Type B pancreatic cell (in vitro differentiated cells): ENCODE measurements at regions not wholly inside any gene's neighbourhood (a gene's known extent, or its start where the extent isn't known, plus 50 kb on each side); places are given as distances from the start of the nearest gene placed in this dataset.

Source experiments
- DNase-seq: peaks from one replicate; pipeline ENCODE4 v3.0.0; 2021; ENCODE audit warnings: mixed read lengths; ENCODE audit not compliant: unreplicated experiment; ENCODE audit errors: extremely low spot score
- H3K27ac Mint-ChIP-seq: 2 replicates; pipeline ENCODE4 v1.8.0; 2021; ENCODE audit warnings: mild to moderate bottlenecking, mixed read lengths
- H3K27me3 Mint-ChIP-seq: 2 replicates; pipeline ENCODE4 v1.8.0; 2021; ENCODE audit warnings: mixed read lengths
- H3K36me3 Mint-ChIP-seq: 2 replicates; pipeline ENCODE4 v1.8.0; 2021; ENCODE audit warnings: mixed read lengths
- H3K4me1 Mint-ChIP-seq: one replicate; pipeline ENCODE4 v1.8.0; 2021; ENCODE audit warnings: mixed read lengths; ENCODE audit not compliant: unreplicated experiment
- H3K4me3 Mint-ChIP-seq: 2 replicates; pipeline ENCODE4 v1.8.0; 2021; ENCODE audit warnings: mild to moderate bottlenecking, mixed read lengths
- H3K9me3 Mint-ChIP-seq: 2 replicates; pipeline ENCODE4 v1.8.0; 2021; ENCODE audit warnings: mixed read lengths
- CTCF ChIP-seq: fragments of 200-600 bp; sonication (generic); conservative IDR thresholded peaks from 2 replicates; pipeline ENCODE4 v1.5.0; 2021; ENCODE audit warnings: antibody characterized with exemption, mild to moderate bottlenecking

GRCh38 chr3:68458581-68458980 lies 473.8 kb downstream of the TAFA4 start:
- no peak for DNase-seq
- H3K9me3 Mint-ChIP-seq, result peaks cover 8% of the 10 kb centered on the region
- no peak for TF ChIP-seq CTCF
- no peaks in the 10 kb centered on the region for H3K36me3 Mint-ChIP-seq
- H3K27ac Mint-ChIP-seq, result no peak overlapping the region
- no peaks in the 10 kb centered on the region for H3K4me1 Mint-ChIP-seq
- no peak overlapping the region for H3K4me3 Mint-ChIP-seq
- H3K27me3 Mint-ChIP-seq, result peaks cover 2% of the 10 kb centered on the region

GRCh38 chr3:68448510-68449383 lies 483.6 kb downstream of the TAFA4 start:
- H3K27me3 Mint-ChIP-seq, result no peaks in the 10 kb centered on the region
- no peak for TF ChIP-seq CTCF
- peaks cover 4% of the 10 kb centered on the region for H3K4me1 Mint-ChIP-seq
- H3K4me3 Mint-ChIP-seq, result no peak overlapping the region
- H3K9me3 Mint-ChIP-seq, result no peaks in the 10 kb centered on the region
- DNase-seq, result no peak
- no peak overlapping the region for H3K27ac Mint-ChIP-seq
- H3K36me3 Mint-ChIP-seq, result no peaks in the 10 kb centered on the region

GRCh38 chr3:68447885-68448284 lies 484.5 kb downstream of the TAFA4 start:
- Mint-ChIP-seq H3K27ac (no peak overlapping the region), H3K4me3 (no peak overlapping the region)

GRCh38 chr3:68441054-68441453 lies 491.3 kb downstream of the TAFA4 start:
- DNase-seq, result no peak
- H3K27me3 Mint-ChIP-seq, result no peaks in the 10 kb centered on the region
- H3K4me1 Mint-ChIP-seq, result no peaks in the 10 kb centered on the region
- H3K36me3 Mint-ChIP-seq, result no peaks in the 10 kb centered on the region
- H3K9me3 Mint-ChIP-seq, result no peaks in the 10 kb centered on the region
- H3K4me3 Mint-ChIP-seq, result no peak overlapping the region
- no peak overlapping the region for H3K27ac Mint-ChIP-seq
- TF ChIP-seq CTCF, result no peak

More at GRCh38 chr3:68447885-68448284, 484.5 kb downstream of the TAFA4 start:
- Mint-ChIP-seq H3K4me1 (peaks cover 4% of the 10 kb centered on the region), H3K9me3 (no peaks in the 10 kb centered on the region), H3K36me3 (no peaks in the 10 kb centered on the region), H3K27me3 (no peaks in the 10 kb centered on the region)
- DNase-seq, result no peak
- no peak for TF ChIP-seq CTCF

- no peaks in the 10 kb centered on the region for H3K4me1 Mint-ChIP-seq
- TF ChIP-seq CTCF, result no peak
- H3K36me3 Mint-ChIP-seq, result no peaks in the 10 kb centered on the region
- H3K4me3 Mint-ChIP-seq, result no peak overlapping the region
- no peak overlapping the region for H3K27ac Mint-ChIP-seq
- no peak for DNase-seq
- no peaks in the 10 kb centered on the region for H3K27me3 Mint-ChIP-seq
- H3K9me3 Mint-ChIP-seq, result no peaks in the 10 kb centered on the region
Observed at GRCh38 chr3:68436619-68437401, 495.5 kb downstream of the TAFA4 start.
